K562 (cell line): ENCODE measurements at regions not wholly inside any gene's neighbourhood (a gene's known extent, or its start where the extent isn't known, plus 50 kb on each side); places are given as distances from the start of the nearest gene placed in this dataset.

Experiments
- CBX5 ChIP-seq: IDR thresholded peaks from 2 replicates; pipeline ENCODE4 v1.6.1; 2014; ENCODE audit warnings: low read depth, borderline replicate concordance
- CREB1 ChIP-seq, 2 experiments: sonication (generic) in 1 of 2; formaldehyde crosslinking in 1 of 2; IDR thresholded peaks; 2 replicates each; pipeline versions ENCODE4 v1.6.1 to v1.8.0; 2012 to 2022; ENCODE audit warnings: inconsistent platforms in 1 of 2, mild to moderate bottlenecking in 1 of 2, missing genetic modification reagents in 1 of 2, moderate library complexity in 1 of 2
- CTCF ChIP-seq, 3 experiments: IDR thresholded peaks in 2 of 3; conservative IDR thresholded peaks in 1 of 3; 2 replicates each; pipeline ENCODE4 v1.5.1; 2011 to 2012; ENCODE audit warnings: low read length in 3 of 3, mild to moderate bottlenecking in 3 of 3, control low read depth in 2 of 3, improper control_type of control experiment in 1 of 3, inconsistent platforms in 1 of 3, low read depth in 1 of 3, mixed read lengths in 1 of 3, moderate library complexity in 1 of 3; ENCODE audit not compliant: insufficient read depth in 2 of 3
- EP300 ChIP-seq: IDR thresholded peaks from 2 replicates; pipeline ENCODE4 v1.6.1; 2012; ENCODE audit warnings: low read length, improper control_type of control experiment
- FOXO4 ChIP-seq: fragments of 450-650 bp; formaldehyde crosslinking; IDR thresholded peaks from 2 replicates; pipeline ENCODE4 v1.4.0; 2020; ENCODE audit warnings: mild to moderate bottlenecking, moderate library complexity
- HNRNPLL ChIP-seq: fragments of 200-400 bp; formaldehyde crosslinking; IDR thresholded peaks from 2 replicates; pipeline ENCODE4 v1.6.1; 2017; ENCODE audit warnings: low read length, low read depth, mild to moderate bottlenecking; ENCODE audit not compliant: poor library complexity, severe bottlenecking
- LEF1 ChIP-seq: fragments of 450-650 bp; IDR thresholded peaks from 2 replicates; pipeline ENCODE4 v1.6.1; 2016; ENCODE audit warnings: mild to moderate bottlenecking
- NFYB ChIP-seq: IDR thresholded peaks from 2 replicates; pipeline ENCODE4 v1.6.1; 2011; ENCODE audit warnings: mild to moderate bottlenecking, moderate library complexity; ENCODE audit not compliant: insufficient read length; ENCODE audit errors: extremely low read depth
- SMARCB1 ChIP-seq: IDR thresholded peaks from 2 replicates; pipeline ENCODE4 v1.6.1; 2011; ENCODE audit warnings: improper control_type of control experiment, low read depth; ENCODE audit not compliant: insufficient read length
- XRCC5 ChIP-seq: fragments of 200-400 bp; formaldehyde crosslinking; IDR thresholded peaks from 2 replicates; pipeline ENCODE4 v1.6.1; 2017; ENCODE audit warnings: low read depth, mild to moderate bottlenecking, low read length
- ZC3H4 ChIP-seq: sonication (generic); formaldehyde crosslinking; IDR thresholded peaks from 2 replicates; pipeline ENCODE4 v1.9.0; 2021; ENCODE audit warnings: missing genetic modification reagents, borderline replicate concordance

- TF ChIP-seq XRCC5 (no peak), SMARCB1 (no peak), ZC3H4 (CRISPR knock-in tag) (no peak), FOXO4 (CRISPR knock-in tag) (no peak), CBX5 (no peak), NFYB (no peak), CTCF (IDR thresholded peaks at IDR 0.05 in 2 of 3, conservative IDR thresholded peaks at IDR 0.05 in 1 of 3; ENCODE audit: insufficient read depth in 2 of 3, low read depth in 1 of 3, low read length in 3 of 3) (no peak), HNRNPLL (no peak), EP300 (no peak), CREB1 (IDR thresholded peaks at IDR 0.05) (no peak), CREB1 (CRISPR knock-in tag; IDR thresholded peaks at IDR 0.05) (no peak), LEF1 (no peak)
Measured at GRCh38 chr10:124198125-124198501, 104.7 kb upstream of the CHST15 start.
